ENCODE measurements at regions not wholly inside any gene's neighbourhood (a gene's known extent, or its start where the extent isn't known, plus 50 kb on each side); places are given as distances from the start of the nearest gene placed in this dataset.

DNA sequence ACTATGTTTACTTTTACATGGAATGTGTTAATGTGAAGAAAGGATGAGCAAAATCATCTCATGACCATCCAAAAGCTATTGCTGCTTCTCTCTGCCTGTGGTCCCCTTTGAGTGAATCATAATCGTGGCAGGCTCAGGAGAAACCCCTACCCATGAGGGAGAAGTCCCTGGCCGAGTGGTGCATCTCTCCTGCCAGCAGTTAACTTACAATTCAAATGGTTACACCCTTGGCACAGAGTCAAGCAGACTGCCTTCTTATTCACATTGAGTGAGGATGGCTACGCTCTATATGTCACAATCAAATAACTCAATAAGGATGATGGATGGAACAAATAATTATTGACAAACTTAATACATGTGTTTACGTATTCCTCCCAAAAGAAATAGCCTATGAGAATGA, 179.1 kb downstream of the FGF1 start:
- TF ChIP-seq POLR2A (IDR thresholded peaks at IDR 0.05) (no peak), POLR2AphosphoS5 (IDR thresholded peaks at IDR 0.05) (no peak)
